NB4 (cell line): ENCODE measurements at regions not wholly inside any gene's neighbourhood (a gene's known extent, or its start where the extent isn't known, plus 50 kb on each side); places are given as distances from the start of the nearest gene placed in this dataset.

ENCODE experiments used
- POLR2A ChIP-seq: IDR thresholded peaks from 2 replicates; pipeline ENCODE4 v1.6.1; 2011; ENCODE audit warnings: mild to moderate bottlenecking; ENCODE audit not compliant: insufficient read length; ENCODE audit errors: extremely low read depth
- TF ChIP-seq, protein P1 (sequence below): IDR thresholded peaks from one replicate; pipeline ENCODE4 v1.5.1; 2012; ENCODE audit warnings: low read depth, low read length
- TF ChIP-seq, protein P2 (sequence below): IDR thresholded peaks from 2 replicates; pipeline ENCODE4 v1.6.1; 2011; ENCODE audit warnings: low read depth, low read length

DNA sequence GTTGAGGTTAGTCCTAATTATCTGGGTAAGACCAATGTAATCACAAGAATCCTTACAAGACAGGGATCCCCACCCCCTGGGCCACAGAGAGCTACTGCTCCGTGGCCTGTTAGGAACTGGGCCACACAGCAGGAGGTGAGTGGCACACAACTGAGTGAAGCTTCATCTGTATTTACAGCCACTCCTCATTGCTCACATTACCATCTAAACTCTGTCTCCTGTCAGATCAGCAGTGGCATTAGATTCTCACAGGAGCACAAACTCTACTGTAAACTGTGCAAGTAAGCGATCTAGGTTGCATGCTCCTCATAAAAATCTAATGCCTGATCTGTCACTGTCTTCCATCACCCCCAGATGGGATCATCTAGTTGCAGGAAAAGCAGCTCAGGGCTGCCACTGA, 58.5 kb upstream of the CRBN start:
- TF ChIP-seq, protein P1, sequence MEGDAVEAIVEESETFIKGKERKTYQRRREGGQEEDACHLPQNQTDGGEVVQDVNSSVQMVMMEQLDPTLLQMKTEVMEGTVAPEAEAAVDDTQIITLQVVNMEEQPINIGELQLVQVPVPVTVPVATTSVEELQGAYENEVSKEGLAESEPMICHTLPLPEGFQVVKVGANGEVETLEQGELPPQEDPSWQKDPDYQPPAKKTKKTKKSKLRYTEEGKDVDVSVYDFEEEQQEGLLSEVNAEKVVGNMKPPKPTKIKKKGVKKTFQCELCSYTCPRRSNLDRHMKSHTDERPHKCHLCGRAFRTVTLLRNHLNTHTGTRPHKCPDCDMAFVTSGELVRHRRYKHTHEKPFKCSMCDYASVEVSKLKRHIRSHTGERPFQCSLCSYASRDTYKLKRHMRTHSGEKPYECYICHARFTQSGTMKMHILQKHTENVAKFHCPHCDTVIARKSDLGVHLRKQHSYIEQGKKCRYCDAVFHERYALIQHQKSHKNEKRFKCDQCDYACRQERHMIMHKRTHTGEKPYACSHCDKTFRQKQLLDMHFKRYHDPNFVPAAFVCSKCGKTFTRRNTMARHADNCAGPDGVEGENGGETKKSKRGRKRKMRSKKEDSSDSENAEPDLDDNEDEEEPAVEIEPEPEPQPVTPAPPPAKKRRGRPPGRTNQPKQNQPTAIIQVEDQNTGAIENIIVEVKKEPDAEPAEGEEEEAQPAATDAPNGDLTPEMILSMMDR: no peak
- no peak for TF ChIP-seq POLR2A
- TF ChIP-seq, protein P2, sequence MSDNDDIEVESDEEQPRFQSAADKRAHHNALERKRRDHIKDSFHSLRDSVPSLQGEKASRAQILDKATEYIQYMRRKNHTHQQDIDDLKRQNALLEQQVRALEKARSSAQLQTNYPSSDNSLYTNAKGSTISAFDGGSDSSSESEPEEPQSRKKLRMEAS: no peak
